Transverse colon (tissue), 3 donors: ENCODE measurements at regions not wholly inside any gene's neighbourhood (a gene's known extent, or its start where the extent isn't known, plus 50 kb on each side); places are given as distances from the start of the nearest gene placed in this dataset.

Experiments used
- POLR2A ChIP-seq: fragments of 450-650 bp; IDR thresholded peaks from one replicate; pipeline ENCODE4 v1.6.1; 2016; ENCODE audit warnings: antibody characterized with exemption, mild to moderate bottlenecking, moderate library complexity
- TF ChIP-seq, protein P1 (sequence below), 5 experiments: fragments of 200-600 bp in 3 of 5; fragments of 450-650 bp in 2 of 5; sonication (generic) in 3 of 5; IDR thresholded peaks; 1 replicate in 2 of 5; 2 replicates in 3 of 5; pipeline ENCODE4 v1.5.1; 2016 to 2017; ENCODE audit warnings: antibody characterized with exemption in 5 of 5, inconsistent platforms in 3 of 5, mild to moderate bottlenecking in 2 of 5, moderate library complexity in 1 of 5

DNA sequence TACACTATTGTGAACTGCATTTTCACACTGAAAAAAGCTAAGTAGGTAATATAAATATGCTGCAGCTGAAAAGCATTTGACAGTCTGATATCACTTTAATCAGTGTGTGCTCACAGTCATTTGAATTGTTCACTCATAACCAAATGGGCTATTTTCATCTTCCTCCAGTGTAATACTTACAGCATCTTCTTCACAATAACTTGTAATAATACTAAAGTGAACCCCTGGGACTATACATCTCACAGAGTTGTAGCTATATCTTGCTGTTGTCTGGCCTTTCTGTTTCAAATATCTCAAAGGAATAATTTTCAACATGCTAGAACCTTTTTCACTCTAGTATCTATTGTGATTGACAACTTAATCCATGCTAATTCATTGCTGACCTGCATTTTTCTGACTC is 66.8 kb upstream of the GALNTL6 start:
- TF ChIP-seq, protein P1, sequence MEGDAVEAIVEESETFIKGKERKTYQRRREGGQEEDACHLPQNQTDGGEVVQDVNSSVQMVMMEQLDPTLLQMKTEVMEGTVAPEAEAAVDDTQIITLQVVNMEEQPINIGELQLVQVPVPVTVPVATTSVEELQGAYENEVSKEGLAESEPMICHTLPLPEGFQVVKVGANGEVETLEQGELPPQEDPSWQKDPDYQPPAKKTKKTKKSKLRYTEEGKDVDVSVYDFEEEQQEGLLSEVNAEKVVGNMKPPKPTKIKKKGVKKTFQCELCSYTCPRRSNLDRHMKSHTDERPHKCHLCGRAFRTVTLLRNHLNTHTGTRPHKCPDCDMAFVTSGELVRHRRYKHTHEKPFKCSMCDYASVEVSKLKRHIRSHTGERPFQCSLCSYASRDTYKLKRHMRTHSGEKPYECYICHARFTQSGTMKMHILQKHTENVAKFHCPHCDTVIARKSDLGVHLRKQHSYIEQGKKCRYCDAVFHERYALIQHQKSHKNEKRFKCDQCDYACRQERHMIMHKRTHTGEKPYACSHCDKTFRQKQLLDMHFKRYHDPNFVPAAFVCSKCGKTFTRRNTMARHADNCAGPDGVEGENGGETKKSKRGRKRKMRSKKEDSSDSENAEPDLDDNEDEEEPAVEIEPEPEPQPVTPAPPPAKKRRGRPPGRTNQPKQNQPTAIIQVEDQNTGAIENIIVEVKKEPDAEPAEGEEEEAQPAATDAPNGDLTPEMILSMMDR (IDR thresholded peaks at IDR 0.05): no peak
- TF ChIP-seq POLR2A: no peak
